ENCODE measurements at regions not wholly inside any gene's neighbourhood (a gene's known extent, or its start where the extent isn't known, plus 50 kb on each side); places are given as distances from the start of the nearest gene placed in this dataset.

- FAIRE-seq (no peak), DNase-seq (ENCODE audit: insufficient read length, low spot score) (no peak)
- no peak for TF ChIP-seq POLR2A (IDR thresholded peaks at IDR 0.05; ENCODE audit: low read depth, low read length)
- TF ChIP-seq PAX5 (IDR thresholded peaks at IDR 0.05; ENCODE audit: insufficient read depth, low read length, severe bottlenecking) = no peak
- no peak for TF ChIP-seq TAF1 (IDR thresholded peaks at IDR 0.05; ENCODE audit: low read depth, low read length)
- TF ChIP-seq POU2F2 (IDR thresholded peaks at IDR 0.05; ENCODE audit: low read depth, low read length) = no peak
- TF ChIP-seq POLR2AphosphoS5 (IDR thresholded peaks at IDR 0.05; ENCODE audit: low read depth, low read length) = no peak
- no peak for TF ChIP-seq SPI1 (IDR thresholded peaks at IDR 0.05; ENCODE audit: low read depth, low read length)
Observed at GRCh38 chr14:97415907-97416306, 618.7 kb downstream of the VRK1 start.

DNA sequence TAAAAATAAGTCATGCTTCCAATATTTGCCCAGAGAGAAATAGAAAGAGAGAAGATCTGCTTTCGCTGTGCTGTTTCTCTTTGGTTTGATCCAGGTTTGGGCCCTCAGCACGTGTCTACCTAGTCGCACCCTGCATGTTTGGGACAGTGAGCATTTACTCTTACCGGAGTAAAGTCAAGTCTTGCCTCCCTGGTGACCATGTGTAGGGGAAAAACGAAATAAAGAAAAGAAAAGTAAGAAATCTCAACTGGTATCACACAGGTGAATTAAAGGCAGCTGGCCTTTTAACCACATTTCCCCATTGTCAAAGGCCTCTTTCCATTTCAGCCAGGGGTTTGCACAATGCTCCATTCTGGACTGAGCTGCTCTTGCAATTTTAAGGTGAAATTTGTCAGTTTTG lies 619.4 kb downstream of the VRK1 start:
- DNase-seq (ENCODE audit: insufficient read length, low spot score) (no peak), FAIRE-seq (no peak)
- no peak for TF ChIP-seq SPI1 (IDR thresholded peaks at IDR 0.05; ENCODE audit: low read depth, low read length)
- TF ChIP-seq POLR2A (IDR thresholded peaks at IDR 0.05; ENCODE audit: low read depth, low read length) = no peak
- no peak for TF ChIP-seq TAF1 (IDR thresholded peaks at IDR 0.05; ENCODE audit: low read depth, low read length)
- TF ChIP-seq PAX5 (IDR thresholded peaks at IDR 0.05; ENCODE audit: insufficient read depth, low read length, severe bottlenecking) = no peak
- no peak for TF ChIP-seq POLR2AphosphoS5 (IDR thresholded peaks at IDR 0.05; ENCODE audit: low read depth, low read length)
- no peak for TF ChIP-seq POU2F2 (IDR thresholded peaks at IDR 0.05; ENCODE audit: low read depth, low read length)

DNA sequence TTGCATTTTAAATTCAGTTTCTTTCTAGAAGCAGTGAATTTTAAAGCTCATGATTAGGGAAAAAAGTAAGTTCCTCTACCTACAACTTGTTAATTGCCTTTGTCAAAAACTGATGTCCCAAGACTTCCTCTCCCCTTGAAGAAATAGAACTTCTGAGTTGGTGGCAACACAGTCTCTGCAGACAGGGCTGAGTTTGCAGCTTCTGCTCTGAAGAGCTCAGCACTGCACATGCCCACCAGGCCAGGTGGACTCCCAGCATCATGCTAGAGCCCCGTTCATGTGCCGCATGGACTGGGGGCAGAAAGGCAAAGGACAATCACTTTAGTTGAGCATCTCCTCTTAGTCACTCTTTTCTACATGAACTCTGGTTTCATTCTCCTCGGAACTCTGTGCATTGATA lies 620.1 kb downstream of the VRK1 start:
- TF ChIP-seq POU2F2 (IDR thresholded peaks at IDR 0.05; ENCODE audit: low read depth, low read length) (no peak), TAF1 (IDR thresholded peaks at IDR 0.05; ENCODE audit: low read depth, low read length) (no peak), PAX5 (IDR thresholded peaks at IDR 0.05; ENCODE audit: insufficient read depth, low read length, severe bottlenecking) (no peak), POLR2A (IDR thresholded peaks at IDR 0.05; ENCODE audit: low read depth, low read length) (no peak), SPI1 (IDR thresholded peaks at IDR 0.05; ENCODE audit: low read depth, low read length) (no peak)
- FAIRE-seq = no peak

GRCh38 chr14:97420211-97420610 lies 623.0 kb downstream of the VRK1 start:
- no peak for TF ChIP-seq POLR2A (IDR thresholded peaks at IDR 0.05; ENCODE audit: low read depth, low read length)
- TF ChIP-seq PAX5 (IDR thresholded peaks at IDR 0.05; ENCODE audit: insufficient read depth, low read length, severe bottlenecking) = no peak
- no peak for TF ChIP-seq POU2F2 (IDR thresholded peaks at IDR 0.05; ENCODE audit: low read depth, low read length)
- no peak for TF ChIP-seq TAF1 (IDR thresholded peaks at IDR 0.05; ENCODE audit: low read depth, low read length)
- no peak for TF ChIP-seq SPI1 (IDR thresholded peaks at IDR 0.05; ENCODE audit: low read depth, low read length)
- no peak for TF ChIP-seq POLR2AphosphoS5 (IDR thresholded peaks at IDR 0.05; ENCODE audit: low read depth, low read length)
- FAIRE-seq (no peak), DNase-seq (ENCODE audit: insufficient read length, low spot score) (no peak)

More for the DNA sequence above, 620.1 kb downstream of the VRK1 start:
- no peak for DNase-seq (ENCODE audit: insufficient read length, low spot score)

DNA sequence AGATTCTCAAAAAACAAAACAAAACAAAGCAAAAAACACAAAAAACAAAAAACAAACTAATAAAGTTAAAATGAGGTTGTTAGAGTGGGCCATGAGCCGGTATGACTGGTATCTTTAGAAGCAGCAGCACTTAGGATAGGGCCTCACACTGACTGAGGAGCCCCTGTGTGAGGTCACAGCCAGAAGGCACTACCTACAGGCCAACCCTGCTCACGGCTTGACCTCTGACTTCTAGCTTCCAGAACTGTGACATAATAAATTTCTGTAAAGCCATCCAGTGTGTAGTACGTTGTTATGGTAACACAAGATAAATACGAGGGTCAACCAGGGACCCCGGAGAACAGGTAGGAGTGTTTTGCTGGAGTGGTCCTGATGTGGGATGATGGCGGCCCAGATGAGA lies 629.6 kb downstream of the VRK1 start:
- FAIRE-seq = no peak
- no peak for DNase-seq (ENCODE audit: insufficient read length, low spot score)
- TF ChIP-seq POU2F2 (IDR thresholded peaks at IDR 0.05; ENCODE audit: low read depth, low read length) = no peak
- TF ChIP-seq POLR2A (IDR thresholded peaks at IDR 0.05; ENCODE audit: low read depth, low read length) = no peak
- TF ChIP-seq POLR2AphosphoS5 (IDR thresholded peaks at IDR 0.05; ENCODE audit: low read depth, low read length) = no peak
- TF ChIP-seq SPI1 (IDR thresholded peaks at IDR 0.05; ENCODE audit: low read depth, low read length) = no peak
- no peak for TF ChIP-seq TAF1 (IDR thresholded peaks at IDR 0.05; ENCODE audit: low read depth, low read length)
- no peak for TF ChIP-seq PAX5 (IDR thresholded peaks at IDR 0.05; ENCODE audit: insufficient read depth, low read length, severe bottlenecking)

- DNase-seq (ENCODE audit: insufficient read length, low spot score) (no peak), FAIRE-seq (no peak)
- TF ChIP-seq PAX5 (IDR thresholded peaks at IDR 0.05; ENCODE audit: insufficient read depth, low read length, severe bottlenecking) (no peak), POLR2AphosphoS5 (IDR thresholded peaks at IDR 0.05; ENCODE audit: low read depth, low read length) (no peak), POU2F2 (IDR thresholded peaks at IDR 0.05; ENCODE audit: low read depth, low read length) (no peak), POLR2A (IDR thresholded peaks at IDR 0.05; ENCODE audit: low read depth, low read length) (no peak), TAF1 (IDR thresholded peaks at IDR 0.05; ENCODE audit: low read depth, low read length) (no peak), SPI1 (IDR thresholded peaks at IDR 0.05; ENCODE audit: low read depth, low read length) (no peak)
Observed at GRCh38 chr14:97428808-97429440, 631.7 kb downstream of the VRK1 start.

GRCh38 chr14:97432586-97432985 lies 635.4 kb downstream of the VRK1 start:
- no peak for TF ChIP-seq POU2F2 (IDR thresholded peaks at IDR 0.05; ENCODE audit: low read depth, low read length)
- no peak for TF ChIP-seq SPI1 (IDR thresholded peaks at IDR 0.05; ENCODE audit: low read depth, low read length)
- TF ChIP-seq PAX5 (IDR thresholded peaks at IDR 0.05; ENCODE audit: insufficient read depth, low read length, severe bottlenecking) = no peak
- no peak for TF ChIP-seq POLR2AphosphoS5 (IDR thresholded peaks at IDR 0.05; ENCODE audit: low read depth, low read length)
- TF ChIP-seq TAF1 (IDR thresholded peaks at IDR 0.05; ENCODE audit: low read depth, low read length) = no peak
- TF ChIP-seq POLR2A (IDR thresholded peaks at IDR 0.05; ENCODE audit: low read depth, low read length) = no peak
- no peak for DNase-seq (ENCODE audit: insufficient read length, low spot score)
- no peak for FAIRE-seq

DNA sequence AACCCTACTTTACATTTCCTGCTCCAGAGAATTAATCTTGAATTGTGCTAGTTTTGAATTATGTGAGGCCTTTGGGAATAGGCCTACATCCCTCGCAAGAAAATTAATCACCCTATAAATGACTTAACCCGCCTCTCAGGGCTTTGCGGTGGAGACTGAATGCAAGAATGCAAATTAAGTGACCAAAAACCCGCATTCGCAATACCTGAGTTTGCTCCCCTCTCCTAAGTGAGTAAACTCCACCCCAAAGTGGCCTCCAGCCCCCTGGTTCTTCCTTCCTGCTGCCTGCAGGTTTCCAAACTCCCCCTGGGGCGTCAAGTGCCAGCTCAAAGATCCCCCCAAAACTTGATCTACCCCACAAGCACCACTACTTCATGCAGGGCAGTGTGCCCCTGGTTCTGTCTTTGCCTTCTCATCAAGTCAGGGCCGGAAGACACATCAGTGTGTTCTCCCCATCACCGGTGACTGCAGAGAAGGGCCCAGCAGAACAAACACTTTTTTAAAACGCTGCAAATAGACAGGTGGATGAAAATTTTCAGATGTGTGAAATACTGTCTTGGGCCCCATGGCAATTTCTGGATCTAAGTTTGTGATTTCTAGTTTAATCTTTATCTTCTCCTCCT lies 644.7 kb downstream of the VRK1 start:
- TF ChIP-seq POLR2A (IDR thresholded peaks at IDR 0.05; ENCODE audit: low read depth, low read length) = no peak
- TF ChIP-seq PAX5 (IDR thresholded peaks at IDR 0.05; ENCODE audit: insufficient read depth, low read length, severe bottlenecking) = no peak
- FAIRE-seq (no peak), DNase-seq (ENCODE audit: insufficient read length, low spot score) (no peak)

DNA sequence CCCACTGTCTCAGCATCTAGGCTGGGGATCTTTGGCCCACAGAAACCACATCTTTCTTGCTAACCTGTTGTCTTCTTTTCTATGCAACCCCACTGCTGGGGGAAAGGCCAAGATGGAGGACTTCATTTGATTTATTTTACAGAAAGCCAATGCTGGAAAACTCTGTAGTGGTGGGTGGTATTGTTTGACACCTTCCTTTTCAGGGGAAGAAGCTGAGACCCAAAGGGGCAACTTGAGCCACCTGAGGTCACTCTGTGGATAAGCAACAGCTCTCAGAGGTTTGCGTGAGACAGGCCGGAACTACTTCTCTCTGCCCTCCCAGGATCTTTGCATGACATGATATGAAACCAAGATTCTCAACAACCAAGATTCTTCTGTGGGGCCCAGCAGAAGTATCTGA lies 645.2 kb downstream of the VRK1 start:
- FAIRE-seq (no peak), DNase-seq (ENCODE audit: insufficient read length, low spot score) (no peak)
- TF ChIP-seq POLR2A (IDR thresholded peaks at IDR 0.05; ENCODE audit: low read depth, low read length) = no peak
- TF ChIP-seq POLR2AphosphoS5 (IDR thresholded peaks at IDR 0.05; ENCODE audit: low read depth, low read length) = no peak
- no peak for TF ChIP-seq SPI1 (IDR thresholded peaks at IDR 0.05; ENCODE audit: low read depth, low read length)
- TF ChIP-seq POU2F2 (IDR thresholded peaks at IDR 0.05; ENCODE audit: low read depth, low read length) = no peak
- TF ChIP-seq TAF1 (IDR thresholded peaks at IDR 0.05; ENCODE audit: low read depth, low read length) = no peak
- TF ChIP-seq PAX5 (IDR thresholded peaks at IDR 0.05; ENCODE audit: insufficient read depth, low read length, severe bottlenecking) = no peak

DNA sequence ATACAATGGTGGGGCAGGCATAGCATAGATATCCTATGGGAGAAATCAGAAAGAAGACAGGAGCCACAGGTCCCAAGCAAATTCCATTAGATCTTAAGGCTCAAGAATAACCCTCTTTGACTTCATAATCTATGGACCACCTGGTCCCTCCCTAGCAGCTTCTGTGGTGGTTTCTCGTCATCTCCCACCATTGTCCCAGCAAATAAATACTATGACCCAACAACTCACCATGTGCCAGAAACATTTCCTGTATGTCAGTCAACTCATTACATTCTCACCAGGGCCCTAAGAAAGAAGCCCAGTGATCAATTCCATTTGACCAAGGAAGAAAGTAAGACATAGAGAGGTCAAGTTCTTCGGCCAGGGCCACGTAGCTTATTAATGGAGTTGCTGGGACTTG lies 646.2 kb downstream of the VRK1 start:
- TF ChIP-seq TAF1 (IDR thresholded peaks at IDR 0.05; ENCODE audit: low read depth, low read length) (no peak), POLR2AphosphoS5 (IDR thresholded peaks at IDR 0.05; ENCODE audit: low read depth, low read length) (no peak), POLR2A (IDR thresholded peaks at IDR 0.05; ENCODE audit: low read depth, low read length) (no peak), POU2F2 (IDR thresholded peaks at IDR 0.05; ENCODE audit: low read depth, low read length) (no peak), SPI1 (IDR thresholded peaks at IDR 0.05; ENCODE audit: low read depth, low read length) (no peak), PAX5 (IDR thresholded peaks at IDR 0.05; ENCODE audit: insufficient read depth, low read length, severe bottlenecking) (no peak)
- FAIRE-seq (no peak), DNase-seq (ENCODE audit: insufficient read length, low spot score) (no peak)

Data from GM12891 (cell line).